GM18858 (cell line): ENCODE measurements at regions not wholly inside any gene's neighbourhood (a gene's known extent, or its start where the extent isn't known, plus 50 kb on each side); places are given as distances from the start of the nearest gene placed in this dataset.
A peak's percentile ranks its signal among the peaks of the same experiment; 100 is the strongest.
"Not testable (repeated sequence)": the region's sequence is repeated elsewhere in the genome, so short reads cannot be mapped to it uniquely, and the experiment has no call there.

Experiments used
- ATAC-seq: cut with Tn5 transposase; IDR thresholded peaks from one replicate; pipeline ENCODE4 v1.9.1; 2021; ENCODE audit not compliant: unreplicated experiment

DNA sequence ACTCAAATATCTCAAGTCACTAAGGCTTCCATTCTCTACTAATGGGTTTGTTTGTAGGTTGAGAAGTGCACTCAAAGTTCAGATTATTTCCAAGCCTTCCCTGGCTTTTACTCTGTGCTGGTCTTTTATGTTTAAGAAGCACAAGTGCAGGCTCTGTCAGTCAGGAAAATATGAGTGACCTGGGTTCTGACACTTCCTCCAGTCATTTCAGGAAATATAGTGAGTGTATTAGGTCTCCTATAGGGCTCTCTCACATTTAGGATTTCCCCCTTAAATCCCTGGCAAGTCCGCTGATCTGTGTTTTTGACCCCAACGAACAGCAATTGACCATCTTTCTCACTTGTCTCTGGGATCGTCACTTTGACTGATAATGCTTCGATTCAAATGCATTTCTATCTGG, 210.2 kb downstream of the ARPP21 start:
- ATAC-seq = no peak

DNA sequence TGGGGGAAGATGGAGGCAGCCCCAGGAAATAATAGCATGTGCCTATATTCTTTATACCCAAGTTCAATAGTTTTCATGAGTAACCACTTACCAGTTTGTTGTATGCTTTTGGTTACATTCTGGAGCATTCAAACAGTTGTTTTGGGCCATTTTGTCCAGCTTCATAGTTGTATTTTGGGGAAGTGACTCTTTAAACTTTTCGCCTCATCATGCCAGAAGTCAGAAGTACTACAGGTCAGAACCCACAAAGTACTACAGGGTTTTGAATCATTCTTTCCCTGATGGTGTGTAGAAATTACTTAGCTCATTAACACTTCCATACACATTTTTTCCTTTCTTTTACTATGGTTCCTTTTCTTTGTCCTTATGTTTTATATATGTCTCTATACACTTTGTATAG, 210.6 kb downstream of the ARPP21 start:
- ATAC-seq = no peak

DNA sequence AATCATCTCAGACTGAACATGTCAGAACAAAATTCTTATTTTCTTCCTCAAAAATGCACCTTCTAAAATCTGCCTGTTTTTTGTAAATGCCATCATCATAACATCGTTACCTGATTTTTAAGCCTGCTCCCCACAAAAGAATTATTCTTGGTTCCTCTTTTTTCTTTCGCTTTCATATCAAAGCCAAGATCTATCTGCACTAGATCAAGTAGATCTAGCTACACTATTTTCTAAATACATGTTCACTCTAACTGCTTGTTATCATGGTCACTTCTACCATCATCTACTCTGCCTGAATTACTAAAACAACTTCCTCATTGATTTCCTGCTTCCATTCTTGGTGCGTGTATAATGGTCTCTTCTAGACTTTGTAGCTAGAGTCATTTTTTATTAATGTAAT, 217.7 kb downstream of the ARPP21 start:
- peak; percentile 93 for ATAC-seq

DNA sequence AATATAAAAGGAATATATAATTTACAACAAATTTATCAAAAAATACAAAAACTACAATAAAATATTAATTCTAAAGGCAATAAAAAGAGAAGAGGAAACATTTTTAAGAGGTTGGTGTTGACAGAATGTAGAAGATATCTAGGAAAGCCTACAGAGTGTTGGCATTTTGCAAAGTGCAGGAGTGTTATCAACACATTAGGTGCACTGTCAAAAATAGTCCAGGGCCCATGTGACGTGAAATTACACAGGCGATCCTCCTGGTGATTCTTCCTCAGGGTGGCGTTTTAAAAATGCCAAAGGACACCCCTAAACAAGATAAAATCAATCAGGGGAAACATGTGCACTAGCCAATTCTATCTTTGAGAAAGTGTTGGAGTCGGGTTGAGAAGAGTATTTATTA, 222.7 kb downstream of the ARPP21 start:
- no peak for ATAC-seq

DNA sequence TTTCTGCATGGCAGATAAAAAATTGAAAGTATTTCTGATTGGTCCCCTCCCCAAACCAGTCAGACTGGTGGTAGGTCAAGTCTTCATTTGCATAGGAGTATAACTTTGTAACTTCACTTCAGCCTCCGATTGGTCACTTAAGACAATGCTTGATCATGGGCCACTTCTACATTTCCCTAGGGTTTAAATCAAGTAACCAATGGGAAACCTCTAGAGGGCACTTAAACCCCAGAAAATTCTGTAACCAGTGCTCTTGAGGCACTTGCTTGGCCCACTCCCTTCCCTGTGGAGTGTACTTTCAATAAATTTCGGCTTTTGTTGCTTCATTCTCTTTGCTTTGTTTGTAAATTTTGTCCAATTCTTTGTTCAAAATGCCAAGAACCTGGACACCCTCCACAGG, 225.5 kb downstream of the ARPP21 start:
- ATAC-seq = no peak

DNA sequence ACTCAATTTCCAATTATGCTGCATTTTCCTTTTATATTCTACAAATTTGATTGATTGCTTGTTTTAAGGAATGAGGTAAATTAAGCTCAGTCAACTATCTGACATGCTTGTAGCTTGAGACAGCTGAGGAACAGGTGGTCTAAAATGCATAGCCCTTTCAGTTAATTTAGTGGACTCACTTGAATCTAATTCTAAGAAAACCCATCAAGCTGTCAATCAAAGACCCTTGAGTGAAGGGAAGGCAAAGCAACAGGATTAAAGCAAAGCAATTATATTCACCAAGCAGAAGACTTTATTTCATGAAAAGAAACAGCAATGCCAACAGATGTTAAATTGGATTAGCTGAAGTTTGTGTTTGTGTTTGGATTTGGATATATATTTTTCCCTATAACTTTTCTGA, 228.5 kb downstream of the ARPP21 start:
- ATAC-seq = no peak

DNA sequence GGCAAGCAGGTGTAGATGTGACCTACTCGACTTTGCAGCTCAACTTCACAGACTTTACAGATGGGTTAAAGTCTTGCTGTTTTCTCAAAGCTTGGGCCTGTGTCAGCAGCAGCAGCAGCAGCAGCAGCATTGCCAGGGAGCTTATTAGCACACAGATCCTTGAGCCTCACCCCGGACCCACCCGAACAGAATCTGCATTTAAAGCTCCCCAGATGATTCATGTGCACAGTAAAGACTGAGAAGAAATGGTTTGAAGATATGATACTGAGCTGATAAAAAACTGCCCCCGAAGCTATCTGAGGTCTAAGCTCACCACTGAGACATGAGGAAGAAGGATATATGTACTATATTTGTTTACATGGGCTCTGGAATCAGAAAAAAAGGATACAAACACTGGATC, 231.7 kb downstream of the ARPP21 start:
- ATAC-seq = no peak

DNA sequence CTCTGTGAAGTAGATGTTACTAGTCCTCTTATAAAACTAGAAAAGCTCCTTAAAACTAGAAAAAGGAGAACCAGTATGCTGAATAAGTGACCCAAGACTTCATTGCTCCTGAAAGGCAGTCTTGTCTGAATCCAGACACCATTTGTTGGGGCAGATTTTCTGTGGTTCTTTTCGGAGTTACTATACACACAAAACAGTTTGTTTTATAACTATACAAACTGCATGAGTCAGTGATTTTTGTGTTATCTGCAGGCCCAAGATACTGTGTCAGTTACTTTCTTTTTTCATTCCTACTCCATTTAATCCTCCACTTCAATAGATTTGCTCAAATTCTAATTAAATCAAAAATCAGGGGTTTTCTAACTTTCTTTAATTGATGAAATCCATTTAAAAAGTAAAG, 244.6 kb downstream of the ARPP21 start:
- ATAC-seq = no peak

DNA sequence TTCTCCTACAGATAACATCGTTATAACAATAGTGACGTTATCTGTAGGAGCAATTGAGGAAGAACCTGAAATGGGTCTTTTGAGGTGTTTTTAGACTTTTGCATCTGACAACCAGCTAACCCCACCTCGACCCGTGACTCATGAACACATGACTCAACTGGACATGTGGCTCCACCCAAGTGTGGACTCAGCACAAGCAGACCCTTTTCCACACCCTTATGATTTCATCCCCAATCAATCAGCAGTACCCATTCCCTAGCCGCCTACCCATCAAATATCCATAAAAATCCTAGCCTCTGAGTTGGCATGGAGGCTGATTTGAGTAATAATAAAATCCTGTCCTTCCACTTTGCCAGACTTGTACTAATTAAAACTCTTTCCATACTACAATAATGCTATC, 255.4 kb downstream of the ARPP21 start:
- no peak for ATAC-seq

DNA sequence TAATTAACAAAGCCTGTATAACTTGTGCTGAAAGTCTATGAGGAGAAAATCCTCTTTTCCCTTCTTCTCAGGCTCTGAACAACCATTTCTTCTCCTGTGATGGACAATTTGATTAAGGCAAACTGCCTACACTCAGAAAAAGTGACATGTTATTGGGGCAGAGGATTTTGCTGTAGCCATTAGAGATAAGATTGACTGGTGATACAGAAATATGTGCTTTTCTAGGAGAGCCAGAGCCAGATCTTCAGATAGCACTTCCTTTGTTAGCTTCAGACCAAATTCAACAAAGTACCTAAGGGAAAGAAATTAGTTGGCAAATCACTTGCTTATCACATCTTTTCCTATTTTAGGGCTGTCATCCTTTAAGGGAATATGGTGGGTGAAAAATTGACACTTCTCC, 259.9 kb downstream of the ARPP21 start:
- ATAC-seq = no peak

DNA sequence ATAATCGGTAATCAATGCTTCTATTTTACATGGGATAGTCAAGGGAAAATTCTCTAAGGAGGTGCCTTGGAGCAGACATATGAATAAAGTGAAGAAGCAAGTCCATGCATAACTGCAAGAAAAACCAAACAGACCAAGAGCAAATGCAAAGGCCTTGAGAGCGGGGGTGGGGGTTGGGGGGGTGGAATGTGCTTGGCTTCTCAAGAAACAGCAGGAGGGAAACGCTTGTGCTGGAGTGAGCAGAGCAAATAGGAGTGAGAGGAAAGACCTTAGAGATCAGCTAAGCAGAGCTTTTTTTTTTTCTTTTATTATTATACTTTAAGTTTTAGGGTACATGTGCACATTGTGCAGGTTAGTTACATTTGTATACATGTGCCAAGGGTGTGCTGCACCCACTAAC, 260.8 kb downstream of the ARPP21 start:
- ATAC-seq = no peak

DNA sequence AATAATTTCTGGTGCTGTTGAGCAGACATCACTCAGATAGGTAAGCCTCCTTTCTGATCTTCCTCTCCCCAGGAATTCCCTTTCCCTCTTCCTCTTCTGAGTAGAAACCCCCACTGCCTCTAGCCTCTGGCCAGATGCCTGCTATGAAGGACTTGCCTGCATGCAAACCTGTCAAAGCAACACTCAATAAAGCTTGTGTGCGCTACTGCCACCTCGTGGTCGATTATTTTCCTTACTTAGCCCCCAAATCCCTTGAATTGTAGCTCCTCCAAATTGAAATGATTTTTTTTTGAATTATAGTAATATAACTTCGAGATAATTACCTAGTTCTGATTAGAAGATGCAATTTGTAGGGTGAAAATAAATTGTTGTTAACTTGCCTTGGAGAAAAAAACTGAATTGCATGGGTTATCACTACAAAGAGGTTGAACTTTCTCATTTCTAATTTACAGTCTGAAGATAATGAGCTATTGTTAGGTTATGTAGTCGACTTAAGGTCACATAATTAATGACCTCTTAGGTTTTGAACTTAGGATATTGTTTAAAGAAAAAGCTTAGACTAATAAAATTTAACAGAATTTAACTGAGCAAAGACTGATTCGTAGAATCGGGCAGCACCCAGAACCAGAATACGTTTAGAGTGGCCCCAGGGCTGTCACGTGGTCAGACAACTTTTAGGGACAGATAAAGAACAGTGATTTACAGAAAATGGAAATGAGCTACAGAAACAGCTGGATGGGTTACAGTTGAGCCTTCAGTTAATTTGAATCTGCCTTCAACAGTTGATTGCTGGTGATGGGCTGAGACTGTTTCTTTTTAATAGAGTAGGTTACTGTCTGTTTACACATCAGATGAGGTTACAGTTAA, 269.3 kb downstream of the ARPP21 start:
- peak; percentile 81 for ATAC-seq

DNA sequence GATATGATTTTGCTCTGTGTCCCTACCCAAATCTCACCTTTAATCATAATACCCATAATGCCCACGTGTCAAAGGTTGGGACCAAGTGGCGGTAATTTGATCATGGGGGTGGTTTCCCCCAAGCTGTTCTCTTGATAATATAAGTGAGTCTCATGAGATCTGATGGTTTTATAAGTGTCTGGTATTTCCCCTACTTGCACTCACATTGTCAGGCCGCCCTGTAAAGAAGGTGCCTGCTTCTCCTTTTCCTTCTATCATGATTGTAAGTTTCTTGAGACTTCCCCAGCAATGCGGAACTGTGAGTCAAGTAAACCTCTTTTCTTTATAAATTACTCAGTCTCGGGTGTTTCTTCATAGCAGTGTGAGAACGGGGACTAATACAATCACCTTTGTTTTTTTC, 279.8 kb downstream of the ARPP21 start:
- no peak for ATAC-seq

DNA sequence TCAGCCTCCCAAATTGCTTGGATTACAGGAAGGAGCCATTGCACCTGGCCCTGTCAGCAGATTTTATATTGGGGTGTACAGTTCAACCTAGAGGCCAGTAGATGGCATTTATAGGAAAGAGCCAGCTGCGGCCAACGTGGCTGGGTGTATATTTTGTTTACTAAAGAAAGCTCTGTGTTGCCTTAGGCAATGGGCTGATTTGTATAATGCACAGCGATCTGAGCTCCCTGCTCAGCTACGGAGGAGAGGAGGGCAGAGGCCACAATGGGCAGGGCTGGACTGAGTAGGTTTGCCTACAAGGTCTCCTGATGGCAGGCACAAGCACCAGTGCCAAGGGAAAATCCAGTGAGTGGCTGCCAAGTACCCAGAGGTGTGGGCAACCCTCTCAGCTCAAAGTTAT, 282.4 kb downstream of the ARPP21 start:
- ATAC-seq = no peak

DNA sequence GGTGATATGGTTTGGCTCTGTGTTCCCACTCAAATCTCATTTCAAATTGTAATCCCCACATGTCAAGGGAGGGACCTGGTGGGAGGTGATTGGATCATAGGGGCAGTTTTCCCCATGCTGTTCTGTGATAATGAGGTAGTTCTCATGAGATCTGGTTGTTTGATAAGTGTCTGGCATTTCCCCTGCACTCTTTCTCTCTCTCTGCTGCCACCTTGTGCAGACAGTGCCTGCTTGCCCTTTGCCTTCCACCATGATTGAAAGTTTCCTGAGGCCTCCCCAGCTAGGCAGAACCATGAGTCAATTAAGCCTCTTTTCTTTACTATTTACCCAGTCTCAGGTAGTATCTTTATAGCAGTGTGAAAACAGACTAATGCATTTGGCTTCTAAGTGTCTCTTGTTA, 284.7 kb downstream of the ARPP21 start:
- ATAC-seq = not testable (repeated sequence)

DNA sequence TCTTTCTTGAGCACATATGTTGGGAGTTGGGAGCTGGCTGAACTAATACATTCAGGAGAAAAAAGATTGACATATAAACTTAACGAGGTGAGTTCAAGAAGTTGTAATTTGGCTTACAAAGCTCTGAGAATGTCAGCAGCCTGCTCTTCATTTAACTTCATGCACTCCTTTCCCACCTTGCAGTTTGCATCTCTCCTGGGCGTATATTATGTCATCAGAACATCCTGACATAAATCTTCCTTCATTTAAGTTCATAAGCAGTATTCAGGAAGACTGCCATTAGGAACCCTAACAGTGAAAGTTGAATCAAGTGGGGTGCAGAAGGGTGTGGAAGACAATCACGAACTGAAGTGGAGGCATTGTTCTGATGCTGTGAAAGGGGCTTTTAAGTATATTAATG, 288.1 kb downstream of the ARPP21 start:
- ATAC-seq = no peak

DNA sequence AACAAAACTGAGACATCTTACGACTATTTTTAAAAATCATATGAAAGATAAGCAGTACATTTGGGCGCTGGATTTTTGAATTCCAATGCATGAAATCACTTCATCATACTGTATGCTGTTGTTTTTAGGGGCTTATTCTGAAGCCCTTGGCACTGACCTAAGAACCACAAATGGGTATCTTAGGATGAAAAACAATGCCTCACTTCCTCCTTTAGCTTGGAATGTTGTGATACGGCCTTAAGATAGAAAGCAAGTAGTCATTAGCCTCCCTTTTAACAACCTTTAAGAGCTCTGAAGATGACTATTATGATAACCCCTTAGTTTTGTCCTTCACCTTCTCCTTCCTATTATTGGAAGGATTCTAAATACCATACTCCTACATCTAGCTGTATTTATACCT, 289.8 kb downstream of the ARPP21 start:
- ATAC-seq = no peak

DNA sequence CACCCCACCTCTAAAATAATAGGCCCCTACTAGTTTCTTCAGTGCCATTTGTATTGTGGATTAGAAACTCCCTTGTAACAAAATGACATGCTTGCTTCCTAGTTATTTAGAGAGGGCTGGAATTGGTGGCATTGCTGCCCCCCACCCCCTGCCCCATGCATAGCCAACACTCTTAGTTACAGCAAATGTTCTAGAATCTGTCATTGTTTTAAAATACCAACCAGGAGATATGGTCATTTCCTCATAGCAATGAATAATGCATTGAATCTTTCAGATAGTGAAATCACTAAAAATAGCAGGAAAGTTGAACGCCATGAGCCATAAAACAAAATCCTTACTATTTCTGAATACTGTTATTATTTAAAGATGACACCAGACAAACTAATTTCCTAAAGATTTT, 292.5 kb downstream of the ARPP21 start:
- ATAC-seq = no peak

DNA sequence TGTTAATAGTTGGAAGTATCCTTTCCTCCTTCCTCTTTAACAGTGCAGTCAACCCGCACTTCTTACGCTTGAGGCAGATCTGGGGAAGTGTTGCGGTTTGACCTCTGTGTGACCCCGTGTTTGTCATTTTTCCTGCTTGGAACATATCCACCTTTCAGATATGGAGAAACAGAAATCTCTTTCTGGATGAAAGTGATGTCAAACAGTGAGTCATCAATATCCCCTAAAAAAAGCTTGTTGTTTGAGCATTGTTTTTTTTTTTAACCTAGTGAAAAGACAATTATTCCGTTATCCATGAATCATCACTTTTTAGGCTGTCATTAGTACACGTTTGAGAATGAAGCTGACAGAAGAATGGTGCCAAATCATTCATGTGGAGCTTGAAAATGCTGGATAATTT, 293.7 kb downstream of the ARPP21 start:
- no peak for ATAC-seq

DNA sequence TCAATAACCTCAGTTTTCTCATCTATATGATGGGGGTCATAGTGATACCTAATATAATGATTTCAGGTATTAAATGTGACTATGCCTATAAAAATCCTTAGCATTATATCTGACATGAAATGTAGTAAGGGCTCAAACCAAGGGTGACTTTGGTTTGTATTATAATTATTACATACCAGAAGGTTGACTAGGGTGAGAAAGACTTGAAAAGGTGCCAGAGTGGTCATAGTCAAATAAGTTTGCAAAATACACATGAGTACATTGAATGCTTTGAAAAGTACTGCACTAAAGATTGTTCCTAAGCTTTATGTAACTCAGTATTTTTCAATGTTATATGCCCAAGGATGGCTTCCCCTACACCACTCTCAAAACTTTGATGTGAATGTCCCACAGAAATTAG, 297.2 kb downstream of the ARPP21 start:
- ATAC-seq = no peak

DNA sequence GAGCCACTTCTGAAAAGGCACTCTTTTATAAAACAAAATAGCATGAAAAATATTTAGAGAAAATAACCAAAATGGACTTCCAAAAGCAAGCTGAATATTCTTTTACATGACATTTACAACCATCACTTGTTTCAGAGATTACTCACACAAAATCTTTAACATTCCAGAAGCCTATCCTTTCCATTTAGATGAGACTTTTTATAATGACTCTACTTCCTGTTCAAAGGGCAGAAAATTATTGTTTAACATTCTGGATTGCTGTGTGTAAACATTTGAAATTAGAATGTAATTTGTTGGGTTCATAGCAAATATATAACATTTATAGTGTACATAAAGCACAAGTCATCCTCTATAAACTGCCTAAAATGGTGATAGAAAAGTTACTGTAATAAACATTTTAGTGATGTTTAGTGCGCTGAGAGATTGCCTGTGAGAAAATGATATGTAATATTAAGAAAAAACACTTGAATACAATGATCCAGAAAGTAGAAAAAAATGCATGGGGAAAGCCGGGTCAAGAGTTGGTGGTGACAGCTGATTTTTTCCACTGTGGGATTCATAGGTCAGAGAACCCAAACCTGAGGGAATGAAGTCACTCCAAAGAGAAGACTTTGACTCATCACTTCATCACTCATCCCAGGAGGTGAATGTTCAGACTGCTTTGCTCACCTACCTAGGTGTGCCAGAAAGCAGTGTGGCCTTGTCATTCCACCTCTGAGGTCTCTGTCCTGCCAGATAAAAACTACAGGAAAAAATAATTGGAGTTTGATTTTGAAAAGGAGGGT, 305.8 kb downstream of the ARPP21 start:
- ATAC-seq = no peak

DNA sequence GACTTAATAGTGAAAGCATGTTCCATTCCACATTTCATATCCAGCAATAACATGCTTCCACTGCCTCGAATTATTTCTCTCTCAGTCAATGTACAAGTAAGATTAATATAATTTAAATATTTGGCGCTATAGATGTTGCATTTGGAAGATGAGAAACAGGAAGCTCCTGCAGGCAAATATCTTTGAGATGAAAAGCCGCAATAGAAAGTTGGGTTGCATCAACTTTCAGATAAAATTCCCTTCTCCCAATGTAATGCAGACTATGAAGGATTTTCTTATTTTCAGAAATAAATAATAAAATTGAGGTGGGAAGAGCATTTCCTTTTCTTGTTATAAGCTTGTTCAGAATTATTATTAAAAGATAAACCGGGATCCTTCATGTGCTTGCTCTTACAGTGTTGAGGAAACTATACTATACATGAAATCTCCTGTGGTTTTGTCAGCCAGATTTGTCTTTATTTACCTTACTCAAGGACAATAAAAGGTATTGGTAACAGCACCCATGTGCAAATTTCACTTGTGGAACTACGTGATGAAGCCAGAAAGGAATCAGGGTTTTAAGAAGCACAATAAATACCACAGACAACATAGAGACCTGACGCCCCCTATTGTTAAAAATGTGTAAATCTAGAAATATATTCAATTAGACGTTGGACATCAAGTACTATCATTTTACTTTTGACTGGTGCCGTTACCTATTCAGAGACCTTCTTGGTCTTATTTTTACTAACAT, 307.0 kb downstream of the ARPP21 start:
- ATAC-seq = no peak
